Tibial nerve (tissue), 4 donors: ENCODE measurements at regions not wholly inside any gene's neighbourhood (a gene's known extent, or its start where the extent isn't known, plus 50 kb on each side); places are given as distances from the start of the nearest gene placed in this dataset.

ENCODE experiments used
- EP300 ChIP-seq, 2 donors: sonication (generic); formaldehyde crosslinking; IDR thresholded peaks; one replicate each; pipeline ENCODE4 v1.6.1; 2017; ENCODE audit warnings: antibody characterized with exemption in 2 of 2, mild to moderate bottlenecking in 1 of 2
- TF ChIP-seq, protein P1 (sequence below), 5 experiments: fragments of 200-600 bp in 3 of 5; fragments of 450-650 bp in 2 of 5; sonication (generic) in 3 of 5; IDR thresholded peaks; one replicate each; pipeline ENCODE4 v1.5.1; 2016 to 2019; ENCODE audit warnings: antibody characterized with exemption in 5 of 5, mild to moderate bottlenecking in 3 of 5, moderate library complexity in 2 of 5

DNA sequence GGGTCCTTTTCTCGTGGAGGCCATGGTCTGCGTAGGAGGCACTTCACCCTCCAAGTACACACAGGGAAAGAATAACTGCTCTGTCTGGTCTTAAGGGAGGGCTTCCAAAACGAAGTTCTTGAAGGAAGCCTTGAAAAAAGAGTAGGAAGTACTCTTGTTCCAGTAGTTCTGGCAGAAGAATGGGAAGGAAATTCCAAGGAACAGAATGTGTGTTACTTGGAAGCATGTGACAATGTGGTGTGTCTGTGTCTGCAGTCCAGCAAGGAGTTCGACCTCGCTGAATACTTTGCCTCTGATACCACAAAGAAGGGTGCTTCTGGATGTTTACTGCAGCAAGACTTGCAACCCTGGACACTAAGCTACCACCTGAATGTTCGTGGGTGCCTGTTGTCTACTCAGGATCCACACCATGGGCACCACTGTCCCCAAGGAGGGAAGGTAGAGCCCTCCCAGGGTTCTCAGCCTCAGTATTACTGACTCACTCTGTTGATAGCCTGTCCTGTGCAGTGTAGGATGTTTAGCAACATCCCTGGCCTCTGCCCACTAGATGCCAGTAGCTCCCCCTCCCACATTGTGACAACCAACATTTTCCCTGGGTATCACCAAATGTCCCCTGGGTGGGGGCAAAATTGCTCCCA is 471.6 kb upstream of the CDH4 start:
- TF ChIP-seq, protein P1, sequence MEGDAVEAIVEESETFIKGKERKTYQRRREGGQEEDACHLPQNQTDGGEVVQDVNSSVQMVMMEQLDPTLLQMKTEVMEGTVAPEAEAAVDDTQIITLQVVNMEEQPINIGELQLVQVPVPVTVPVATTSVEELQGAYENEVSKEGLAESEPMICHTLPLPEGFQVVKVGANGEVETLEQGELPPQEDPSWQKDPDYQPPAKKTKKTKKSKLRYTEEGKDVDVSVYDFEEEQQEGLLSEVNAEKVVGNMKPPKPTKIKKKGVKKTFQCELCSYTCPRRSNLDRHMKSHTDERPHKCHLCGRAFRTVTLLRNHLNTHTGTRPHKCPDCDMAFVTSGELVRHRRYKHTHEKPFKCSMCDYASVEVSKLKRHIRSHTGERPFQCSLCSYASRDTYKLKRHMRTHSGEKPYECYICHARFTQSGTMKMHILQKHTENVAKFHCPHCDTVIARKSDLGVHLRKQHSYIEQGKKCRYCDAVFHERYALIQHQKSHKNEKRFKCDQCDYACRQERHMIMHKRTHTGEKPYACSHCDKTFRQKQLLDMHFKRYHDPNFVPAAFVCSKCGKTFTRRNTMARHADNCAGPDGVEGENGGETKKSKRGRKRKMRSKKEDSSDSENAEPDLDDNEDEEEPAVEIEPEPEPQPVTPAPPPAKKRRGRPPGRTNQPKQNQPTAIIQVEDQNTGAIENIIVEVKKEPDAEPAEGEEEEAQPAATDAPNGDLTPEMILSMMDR (IDR thresholded peaks at IDR 0.05) = no peak
- TF ChIP-seq EP300 (IDR thresholded peaks at IDR 0.05) = peak in 1 of 2 donors; percentile 56
